H1 (cell line): ENCODE measurements at regions not wholly inside any gene's neighbourhood (a gene's known extent, or its start where the extent isn't known, plus 50 kb on each side); places are given as distances from the start of the nearest gene placed in this dataset.

ENCODE experiments used
- CTCF ChIA-PET: fragments of 300-600 bp; sonication (Branson Sonifier 250); formaldehyde crosslinking; loops from one replicate; lab custom pipeline; 2021; ENCODE audit not compliant: partially characterized antibody; lab: Charles Lee
- POLR2A ChIA-PET: fragments of 300-600 bp; sonication (Branson Sonifier 250); formaldehyde crosslinking; loops from one replicate; lab custom pipeline; 2021; ENCODE audit warnings: inconsistent platforms; ENCODE audit not compliant: partially characterized antibody; lab: Charles Lee
- DNase-seq, 2 experiments: peaks; one replicate each; pipeline versions ENCODE4 v3.0.0 to v3.0.0-alpha.2; 2010 to 2022; ENCODE audit warnings: low spot score in 2 of 2, low read depth in 1 of 2, mixed read lengths in 1 of 2
- FAIRE-seq: peaks from 2 replicates; lab custom pipeline; 2011; peaks lifted over from hg19 to GRCh38; lab: Jason Lieb, UNC
- H2AFZ ChIP-seq: 2 replicates; pipeline ENCODE4 v1.8.1; 2012; ENCODE audit warnings: low read length, inconsistent platforms
- H2AK5ac ChIP-seq: 2 replicates; pipeline ENCODE4 v1.6.1; 2013; ENCODE audit warnings: low read depth, low read length
- H2BK120ac ChIP-seq: replicated peaks from 2 replicates; pipeline ENCODE3; 2013; ENCODE audit warnings: low read depth, low read length, inconsistent platforms
- H2BK12ac ChIP-seq: 2 replicates; pipeline ENCODE4 v1.6.1; 2013; ENCODE audit warnings: low read depth, low read length
- H2BK15ac ChIP-seq: 2 replicates; pipeline ENCODE4 v1.6.1; 2013; ENCODE audit warnings: low read length
- H2BK20ac ChIP-seq: 2 replicates; pipeline ENCODE4 v1.6.1; 2013; ENCODE audit warnings: low read length
- H2BK5ac ChIP-seq: 2 replicates; pipeline ENCODE4 v1.6.1; 2013; ENCODE audit warnings: low read depth, low read length
- H3K14ac ChIP-seq: 2 replicates; pipeline ENCODE4 v1.6.1; 2013; ENCODE audit warnings: inconsistent platforms; ENCODE audit not compliant: insufficient read length
- H3K18ac ChIP-seq: 2 replicates; pipeline ENCODE4 v1.6.1; 2013; ENCODE audit warnings: low read length; ENCODE audit errors: extremely low read depth
- H3K23ac ChIP-seq: 2 replicates; pipeline ENCODE4 v1.6.1; 2013; ENCODE audit warnings: inconsistent platforms; ENCODE audit not compliant: insufficient read length
- H3K23me2 ChIP-seq: 2 replicates; pipeline ENCODE4 v1.6.1; 2013; ENCODE audit warnings: low read depth, low read length
- H3K27ac ChIP-seq: 2 replicates; pipeline ENCODE4 v1.6.1; 2011; ENCODE audit warnings: low read depth, low read length, inconsistent platforms
- H3K27me3 ChIP-seq, 4 experiments: replicated peaks in 1 of 4; 1 replicate in 1 of 4; 2 replicates in 3 of 4; pipeline versions ENCODE4 v1.6.1 to v1.8.1; 2011 to 2013; ENCODE audit warnings: low read length in 3 of 4, mild to moderate bottlenecking in 3 of 4, inconsistent platforms in 2 of 4, mixed read lengths in 2 of 4, moderate library complexity in 1 of 4; ENCODE audit not compliant: control insufficient read depth in 3 of 4, insufficient read depth in 3 of 4; ENCODE audit errors: extremely low read depth in 1 of 4
- H3K36me3 ChIP-seq, 4 experiments: 2 replicates each; pipeline versions ENCODE4 v1.6.1 to v1.8.1; 2011 to 2013; ENCODE audit warnings: mild to moderate bottlenecking in 4 of 4, low read length in 3 of 4, moderate library complexity in 2 of 4, control low read depth in 1 of 4, inconsistent platforms in 1 of 4; ENCODE audit not compliant: insufficient read depth in 4 of 4, control insufficient read depth in 2 of 4
- H3K4ac ChIP-seq: replicated peaks from 2 replicates; pipeline ENCODE3; 2013; ENCODE audit warnings: low read length, low read depth, mixed read lengths, inconsistent platforms; ENCODE audit not compliant: insufficient read length
- H3K4me1 ChIP-seq, 4 experiments: replicated peaks in 1 of 4; 1 replicate in 1 of 4; 2 replicates in 3 of 4; pipeline versions ENCODE4 v1.6.1 to v1.8.1; 2011 to 2013; ENCODE audit warnings: low read length in 3 of 4, inconsistent platforms in 2 of 4, mixed read lengths in 1 of 4; ENCODE audit not compliant: insufficient read depth in 4 of 4, control insufficient read depth in 3 of 4
- H3K4me2 ChIP-seq, 2 experiments: 2 replicates each; pipeline versions ENCODE4 v1.6.1 to v1.8.1; 2011 to 2013; ENCODE audit warnings: low read depth in 2 of 2, low read length in 2 of 2, control low read depth in 1 of 2, inconsistent platforms in 1 of 2, mild to moderate bottlenecking in 1 of 2; ENCODE audit not compliant: insufficient read depth in 1 of 2
- H3K4me3 ChIP-seq, 4 experiments: fragments of 200-600, 300-600 bp in 1 of 4; sonication (generic), shearing (Covaris generic), sonication (Bioruptor Twin) in 1 of 4; 2 replicates each; pipeline versions ENCODE4 v1.5.1 to v1.8.1; 2011 to 2016; ENCODE audit warnings: low read length in 4 of 4, low read depth in 3 of 4, control low read depth in 2 of 4, inconsistent platforms in 2 of 4, mild to moderate bottlenecking in 2 of 4, mixed read lengths in 1 of 4, moderate library complexity in 1 of 4; ENCODE audit not compliant: insufficient read depth in 2 of 4; ENCODE audit errors: extremely low read depth in 1 of 4
- H3K56ac ChIP-seq: replicated peaks from 2 replicates; pipeline ENCODE3; 2013; ENCODE audit warnings: low read depth, mild to moderate bottlenecking, mixed read lengths, low read length, inconsistent platforms; ENCODE audit not compliant: insufficient read length
- H3K79me1 ChIP-seq: 2 replicates; pipeline ENCODE4 v1.6.1; 2013; ENCODE audit warnings: low read depth, low read length, control low read depth
- H3K79me2 ChIP-seq, 2 experiments: 2 replicates each; pipeline versions ENCODE4 v1.6.1 to v1.8.1; 2012 to 2013; ENCODE audit warnings: low read length in 2 of 2, mild to moderate bottlenecking in 2 of 2, inconsistent platforms in 1 of 2; ENCODE audit not compliant: insufficient read depth in 2 of 2, control insufficient read depth in 1 of 2
- H3K9ac ChIP-seq, 4 experiments: replicated peaks in 1 of 4; 1 replicate in 1 of 4; 2 replicates in 3 of 4; pipeline versions ENCODE4 v1.6.1 to v1.8.1; 2011 to 2013; ENCODE audit warnings: low read depth in 3 of 4, low read length in 3 of 4, control low read depth in 2 of 4, mild to moderate bottlenecking in 2 of 4, moderate library complexity in 2 of 4, inconsistent platforms in 1 of 4; ENCODE audit errors: extremely low read depth in 1 of 4
- H3K9me3 ChIP-seq, 2 experiments: 2 replicates each; pipeline versions ENCODE4 v1.6.1 to v1.8.1; 2012 to 2013; ENCODE audit warnings: mild to moderate bottlenecking in 2 of 2, moderate library complexity in 2 of 2, control low read depth in 1 of 2, inconsistent platforms in 1 of 2, low read depth in 1 of 2, low read length in 1 of 2, mixed read lengths in 1 of 2; ENCODE audit not compliant: insufficient read depth in 2 of 2
- H4K20me1 ChIP-seq, 2 experiments: replicated peaks in 1 of 2; 2 replicates each; pipeline versions ENCODE3 to v1.8.1; 2011 to 2013; ENCODE audit warnings: inconsistent platforms in 2 of 2, low read length in 2 of 2, mild to moderate bottlenecking in 1 of 2; ENCODE audit not compliant: insufficient read depth in 2 of 2, control insufficient read depth in 1 of 2
- H4K5ac ChIP-seq: 2 replicates; pipeline ENCODE4 v1.6.1; 2013; ENCODE audit warnings: low read length, low read depth, mixed read lengths, inconsistent platforms; ENCODE audit not compliant: insufficient read length
- H4K8ac ChIP-seq: 2 replicates; pipeline ENCODE4 v1.8.0; 2013; ENCODE audit warnings: mild to moderate bottlenecking, moderate library complexity, low read length, inconsistent platforms; ENCODE audit not compliant: insufficient read depth; ENCODE audit errors: extremely low read depth
- H4K91ac ChIP-seq: replicated peaks from 2 replicates; pipeline ENCODE3; 2013; ENCODE audit warnings: low read length, mixed read lengths, inconsistent platforms; ENCODE audit not compliant: insufficient read length
- CBX5 ChIP-seq: fragments of 300-800, 300-1000 bp; sonication (generic); IDR thresholded peaks from 2 replicates; pipeline ENCODE4 v1.7.1; 2016; ENCODE audit warnings: antibody characterized with exemption, low read length, low read depth
- CHD1 ChIP-seq: IDR thresholded peaks from 2 replicates; pipeline ENCODE4 v1.6.1; 2012; ENCODE audit warnings: low read depth, low read length, improper control_type of control experiment
- CHD2 ChIP-seq: IDR thresholded peaks from 2 replicates; pipeline ENCODE4 v1.6.1; 2012; ENCODE audit warnings: low read length, improper control_type of control experiment
- CTBP2 ChIP-seq: IDR thresholded peaks from 2 replicates; pipeline ENCODE4 v1.7.0; 2011; ENCODE audit warnings: borderline replicate concordance, mild to moderate bottlenecking, moderate library complexity, mixed read lengths, low read length; ENCODE audit not compliant: insufficient read depth, insufficient read length
- E2F6 ChIP-seq: IDR thresholded peaks from 2 replicates; pipeline ENCODE4 v1.6.1; 2012; ENCODE audit warnings: inconsistent platforms
- JUND ChIP-seq: IDR thresholded peaks from 2 replicates; pipeline ENCODE4 v1.6.1; 2011; ENCODE audit warnings: mild to moderate bottlenecking, improper control_type of control experiment, low read length
- MAX ChIP-seq: IDR thresholded peaks from 2 replicates; pipeline ENCODE4 v1.6.1; 2012; ENCODE audit warnings: inconsistent platforms
- POU5F1 ChIP-seq: IDR thresholded peaks from 2 replicates; pipeline ENCODE4 v1.6.1; 2011; ENCODE audit warnings: low read depth, mild to moderate bottlenecking, low read length, moderate library complexity
- RFX5 ChIP-seq: IDR thresholded peaks from 2 replicates; pipeline ENCODE4 v1.6.1; 2011; ENCODE audit warnings: low read depth, low read length, improper control_type of control experiment, borderline replicate concordance
- RNF2 ChIP-seq: fragments of 200-900, 300-1000 bp; sonication (generic); IDR thresholded peaks from 2 replicates; pipeline ENCODE4 v1.7.1; 2016; ENCODE audit warnings: borderline replicate concordance, low read depth, mild to moderate bottlenecking, antibody characterized with exemption, low read length; ENCODE audit not compliant: poor library complexity, severe bottlenecking; ENCODE audit errors: missing control alignments
- SAP30 ChIP-seq: fragments of 300-600 bp; sonication (generic); IDR thresholded peaks from 2 replicates; pipeline ENCODE4 v1.7.1; 2012; ENCODE audit warnings: low read length, moderate library complexity, mild to moderate bottlenecking, inconsistent platforms; ENCODE audit not compliant: insufficient read depth, insufficient replicate concordance
- SIX5 ChIP-seq: IDR thresholded peaks from 2 replicates; pipeline ENCODE4 v1.6.1; 2011; ENCODE audit warnings: mild to moderate bottlenecking, low read depth, low read length
- SP2 ChIP-seq: IDR thresholded peaks from 2 replicates; pipeline ENCODE4 v1.6.1; 2012; ENCODE audit warnings: mild to moderate bottlenecking, low read length, inconsistent platforms
- TCF12 ChIP-seq: IDR thresholded peaks from 2 replicates; pipeline ENCODE4 v1.6.1; 2011; ENCODE audit warnings: low read depth, mild to moderate bottlenecking, low read length
- WGBS, 2 experiments: shearing (Covaris generic) in 1 of 2; methylation state at CpG; one replicate each; pipeline versions ENCODE4 v1.1.6 to v1.1.7; 2013 to 2015; ENCODE audit warnings: low lambda C conversion rate in 2 of 2, mixed read lengths in 2 of 2, inconsistent platforms in 1 of 2, low coverage in 1 of 2, missing lambda C conversion rate in 1 of 2; ENCODE audit not compliant: insufficient replicate concordance in 2 of 2, insufficient coverage in 1 of 2, insufficient read length in 1 of 2; ENCODE audit errors: extremely low coverage in 1 of 2, missing lambda C conversion rate in 1 of 2; 5-methylcytosine and 5-hydroxymethylcytosine counted together

- Histone ChIP-seq H3K4me3 (no peak overlapping the region), H4K20me1 (no peaks in the 10 kb centered on the region), H4K91ac (no peak overlapping the region), H3K4ac (no peak overlapping the region), H2AFZ (no peak overlapping the region), H2BK20ac (no peak overlapping the region), H4K5ac (no peak overlapping the region), H3K79me1 (no peaks in the 10 kb centered on the region), H3K27me3 (no peaks in the 10 kb centered on the region), H3K18ac (no peak overlapping the region), H4K8ac (no peak overlapping the region), H3K9me3 (no peaks in the 10 kb centered on the region), H2BK120ac (no peak overlapping the region), H2AK5ac (no peak overlapping the region), H3K36me3 (no peaks in the 10 kb centered on the region), H2BK15ac (no peak overlapping the region), H3K14ac (no peak overlapping the region), H3K4me2 (no peak overlapping the region), H3K23ac (no peak overlapping the region), H3K79me2 (no peaks in the 10 kb centered on the region), H3K27ac (no peak overlapping the region), H2BK12ac (no peak overlapping the region)
- FAIRE-seq (no peak), DNase-seq (no peak)
- 93% methylated on average over 9 of the region's 9 CpGs; no CpG with 5 or more reads in 1 of the 2 experiments for WGBS, 2 experiments
- CTCF ChIA-PET = interaction anchor here (0.8 to 1.0 kb wide), 2 partner anchors 26 to 149 kb away, joined by 3 read pairs; no protein-coding TSS in a partner anchor
- no peak for TF ChIP-seq CHD1
- no peak for TF ChIP-seq MAX
- TF ChIP-seq SP2 = no peak
- no peak for TF ChIP-seq CHD2
- TF ChIP-seq RNF2 = no peak
- TF ChIP-seq SAP30 = no peak
- TF ChIP-seq E2F6 = no peak
- no peak for TF ChIP-seq JUND
- no peak for TF ChIP-seq SIX5
- no peak for TF ChIP-seq TCF12
- TF ChIP-seq CTBP2 = no peak
- TF ChIP-seq CBX5 = no peak
- TF ChIP-seq RFX5 = no peak
- no peak for TF ChIP-seq POU5F1
- TF ChIP-seq, all 59 proteins: peak for 0
- H3K9ac ChIP-seq = no peak overlapping the region
- H3K56ac ChIP-seq = no peak overlapping the region
- POLR2A ChIA-PET = no interaction called here
- no peak overlapping the region for H2BK5ac ChIP-seq
- H3K4me1 ChIP-seq = no peaks in the 10 kb centered on the region
- H3K23me2 ChIP-seq = no peaks in the 10 kb centered on the region
Measured at GRCh38 chr6:156509496-156509895, 267.7 kb upstream of the ARID1B start.
